Astrocyte (in vitro differentiated cells and primary cell): ENCODE measurements at regions not wholly inside any gene's neighbourhood (a gene's known extent, or its start where the extent isn't known, plus 50 kb on each side); places are given as distances from the start of the nearest gene placed in this dataset.

ENCODE experiments used
- CTCF ChIP-seq: IDR thresholded peaks from 2 replicates; pipeline ENCODE4 v1.5.1; 2011; ENCODE audit warnings: low read depth, mild to moderate bottlenecking, inconsistent platforms, low read length, moderate library complexity; ENCODE audit not compliant: insufficient read depth
- EZH2 ChIP-seq: IDR thresholded peaks from 2 replicates; pipeline ENCODE4 v1.6.1; 2012; ENCODE audit warnings: mild to moderate bottlenecking, low read length, inconsistent platforms; ENCODE audit not compliant: insufficient read depth

- TF ChIP-seq CTCF (no peak), EZH2 (no peak)
Measured at GRCh38 chr1:55368698-55369097, 153.5 kb upstream of the USP24 start.
